Astrocyte (in vitro differentiated cells and primary cell): ENCODE measurements at regions not wholly inside any gene's neighbourhood (a gene's known extent, or its start where the extent isn't known, plus 50 kb on each side); places are given as distances from the start of the nearest gene placed in this dataset.

Experiments
- DNase-seq: peaks from one replicate; pipeline ENCODE4 v3.0.0-alpha.2; 2010; ENCODE audit warnings: low read depth
- FAIRE-seq: peaks from 2 replicates; lab custom pipeline; 2011; peaks lifted over from hg19 to GRCh38; lab: Jason Lieb, UNC
- H2AFZ ChIP-seq: 2 replicates; pipeline ENCODE4 v1.6.0; 2012; ENCODE audit warnings: low read depth, low read length, inconsistent platforms
- H3K27ac ChIP-seq: 2 replicates; pipeline ENCODE4 v1.5.1; 2011; ENCODE audit warnings: low read depth, low read length, inconsistent platforms
- H3K27me3 ChIP-seq: 2 replicates; pipeline ENCODE4 v1.6.0; 2011; ENCODE audit warnings: low read length, inconsistent platforms; ENCODE audit not compliant: insufficient read depth
- H3K36me3 ChIP-seq: 2 replicates; pipeline ENCODE4 v1.5.1; 2011; ENCODE audit warnings: low read length, inconsistent platforms; ENCODE audit not compliant: insufficient read depth
- H3K4me1 ChIP-seq: 2 replicates; pipeline ENCODE4 v1.5.1; 2011; ENCODE audit warnings: low read length, inconsistent platforms; ENCODE audit not compliant: insufficient read depth
- H3K4me2 ChIP-seq: 2 replicates; pipeline ENCODE4 v1.6.0; 2012; ENCODE audit warnings: low read length, inconsistent platforms
- H3K4me3 ChIP-seq: 2 replicates; pipeline ENCODE4 v1.5.1; 2011; ENCODE audit warnings: low read depth, mild to moderate bottlenecking, low read length, inconsistent platforms; ENCODE audit not compliant: insufficient read depth
- H3K79me2 ChIP-seq: 2 replicates; pipeline ENCODE4 v1.6.0; 2012; ENCODE audit warnings: mild to moderate bottlenecking, low read length, inconsistent platforms; ENCODE audit not compliant: insufficient read depth
- H3K9ac ChIP-seq: 2 replicates; pipeline ENCODE4 v1.6.0; 2012; ENCODE audit warnings: mild to moderate bottlenecking, low read length, inconsistent platforms
- H3K9me3 ChIP-seq: 2 replicates; pipeline ENCODE4 v1.5.1; 2012; ENCODE audit warnings: low read depth, mild to moderate bottlenecking, low read length, inconsistent platforms; ENCODE audit not compliant: insufficient read depth
- H4K20me1 ChIP-seq: 2 replicates; pipeline ENCODE4 v1.6.0; 2012; ENCODE audit warnings: low read length, inconsistent platforms; ENCODE audit not compliant: insufficient read depth
- H3K27ac Mint-ChIP-seq: one replicate; pipeline ENCODE4 v1.8.0; 2021; ENCODE audit warnings: mild to moderate bottlenecking, mixed read lengths; ENCODE audit not compliant: unreplicated experiment
- H3K27me3 Mint-ChIP-seq: one replicate; pipeline ENCODE4 v1.8.0; 2021; ENCODE audit warnings: low read depth, mixed read lengths; ENCODE audit not compliant: unreplicated experiment
- H3K36me3 Mint-ChIP-seq: one replicate; pipeline ENCODE4 v1.8.0; 2021; ENCODE audit warnings: low read depth, mixed read lengths; ENCODE audit not compliant: unreplicated experiment
- H3K4me1 Mint-ChIP-seq: one replicate; pipeline ENCODE4 v1.8.0; 2021; ENCODE audit warnings: low read depth, mixed read lengths; ENCODE audit not compliant: unreplicated experiment
- H3K4me3 Mint-ChIP-seq: one replicate; pipeline ENCODE4 v1.8.0; 2021; ENCODE audit warnings: mild to moderate bottlenecking, moderate library complexity, mixed read lengths; ENCODE audit not compliant: unreplicated experiment
- H3K9me3 Mint-ChIP-seq: one replicate; pipeline ENCODE4 v1.8.0; 2021; ENCODE audit warnings: mild to moderate bottlenecking, mixed read lengths; ENCODE audit not compliant: unreplicated experiment
- CTCF ChIP-seq: IDR thresholded peaks from 2 replicates; pipeline ENCODE4 v1.5.1; 2011; ENCODE audit warnings: low read depth, mild to moderate bottlenecking, inconsistent platforms, low read length, moderate library complexity; ENCODE audit not compliant: insufficient read depth
- EZH2 ChIP-seq: IDR thresholded peaks from 2 replicates; pipeline ENCODE4 v1.6.1; 2012; ENCODE audit warnings: mild to moderate bottlenecking, low read length, inconsistent platforms; ENCODE audit not compliant: insufficient read depth

- Histone ChIP-seq H3K9me3 (no peaks in the 10 kb centered on the region), H3K4me2 (no peak overlapping the region), H2AFZ (no peak overlapping the region), H3K4me3 (no peak overlapping the region), H3K79me2 (no peaks in the 10 kb centered on the region), H3K9ac (no peak overlapping the region), H3K36me3 (no peaks in the 10 kb centered on the region), H3K4me1 (no peaks in the 10 kb centered on the region), H3K27me3 (no peaks in the 10 kb centered on the region), H3K27ac (no peak overlapping the region), H4K20me1 (no peaks in the 10 kb centered on the region)
- H3K27me3 Mint-ChIP-seq, result peaks cover 15% of the 10 kb centered on the region
- FAIRE-seq (no peak), DNase-seq (no peak)
- no peaks in the 10 kb centered on the region for H3K9me3 Mint-ChIP-seq
- H3K4me3 Mint-ChIP-seq, result no peak overlapping the region
- no peaks in the 10 kb centered on the region for H3K36me3 Mint-ChIP-seq
- TF ChIP-seq CTCF (no peak), EZH2 (no peak)
- H3K27ac Mint-ChIP-seq, result no peak overlapping the region
- no peaks in the 10 kb centered on the region for H3K4me1 Mint-ChIP-seq
Measured at GRCh38 chr1:55474168-55474786, 259.1 kb upstream of the USP24 start.

GRCh38 chr1:55473661-55474060, 258.5 kb upstream of the USP24 start:
- Mint-ChIP-seq H3K36me3 (no peaks in the 10 kb centered on the region), H3K9me3 (no peaks in the 10 kb centered on the region), H3K27ac (no peak overlapping the region), H3K4me1 (no peaks in the 10 kb centered on the region), H3K4me3 (no peak overlapping the region), H3K27me3 (peaks cover 19% of the 10 kb centered on the region)
- FAIRE-seq, result no peak
- Histone ChIP-seq H4K20me1 (no peaks in the 10 kb centered on the region), H3K9ac (no peak overlapping the region), H3K4me2 (no peak overlapping the region), H3K27me3 (no peaks in the 10 kb centered on the region), H3K79me2 (no peaks in the 10 kb centered on the region), H3K4me3 (no peak overlapping the region), H3K36me3 (no peaks in the 10 kb centered on the region), H3K4me1 (no peaks in the 10 kb centered on the region), H3K9me3 (no peaks in the 10 kb centered on the region), H3K27ac (no peak overlapping the region), H2AFZ (no peak overlapping the region)
- no peak for DNase-seq
- no peak for TF ChIP-seq CTCF
- no peak for TF ChIP-seq EZH2

GRCh38 chr1:55472784-55473183, 257.6 kb upstream of the USP24 start:
- Histone ChIP-seq H3K27ac (no peak overlapping the region), H3K9ac (no peak overlapping the region), H3K79me2 (no peaks in the 10 kb centered on the region), H3K4me3 (no peak overlapping the region), H3K36me3 (no peaks in the 10 kb centered on the region), H3K27me3 (no peaks in the 10 kb centered on the region), H2AFZ (no peak overlapping the region), H4K20me1 (no peaks in the 10 kb centered on the region), H3K4me2 (no peak overlapping the region), H3K4me1 (no peaks in the 10 kb centered on the region), H3K9me3 (no peaks in the 10 kb centered on the region)
- FAIRE-seq (no peak), DNase-seq (peak; percentile 50)
- Mint-ChIP-seq H3K27me3 (peaks cover 25% of the 10 kb centered on the region), H3K36me3 (no peaks in the 10 kb centered on the region), H3K9me3 (no peaks in the 10 kb centered on the region), H3K4me1 (no peaks in the 10 kb centered on the region), H3K27ac (no peak overlapping the region), H3K4me3 (no peak overlapping the region)
- TF ChIP-seq EZH2, result no peak
- no peak for TF ChIP-seq CTCF
